Spleen (tissue), 7 donors: ENCODE measurements at regions not wholly inside any gene's neighbourhood (a gene's known extent, or its start where the extent isn't known, plus 50 kb on each side); places are given as distances from the start of the nearest gene placed in this dataset.

Source experiments
- POLR2A ChIP-seq, 3 donors: fragments of 450-650 bp; IDR thresholded peaks; one replicate each; pipeline ENCODE4 v1.5.1; 2017; ENCODE audit warnings: antibody characterized with exemption in 3 of 3, mild to moderate bottlenecking in 1 of 3
- TF ChIP-seq, protein P1 (sequence below), 11 experiments: fragments of 200-600 bp in 7 of 11; fragments of 450-650 bp in 4 of 11; sonication (generic) in 4 of 11; IDR thresholded peaks in 8 of 11; conservative IDR thresholded peaks in 3 of 11; 1 replicate in 7 of 11; 2 replicates in 4 of 11; pipeline versions ENCODE4 v1.4.0 to v1.8.0; 2016 to 2021; ENCODE audit warnings: antibody characterized with exemption in 11 of 11, inconsistent platforms in 4 of 11, mild to moderate bottlenecking in 1 of 11
- donor health status: DM: no; HTN: no; CAD: no; lungs with moderate emphysema.
- donor health status: DM: no; HTN: no; CAD: no.
- donor health status: DM: no; HTN: no; CAD: no.

- TF ChIP-seq, protein P1, sequence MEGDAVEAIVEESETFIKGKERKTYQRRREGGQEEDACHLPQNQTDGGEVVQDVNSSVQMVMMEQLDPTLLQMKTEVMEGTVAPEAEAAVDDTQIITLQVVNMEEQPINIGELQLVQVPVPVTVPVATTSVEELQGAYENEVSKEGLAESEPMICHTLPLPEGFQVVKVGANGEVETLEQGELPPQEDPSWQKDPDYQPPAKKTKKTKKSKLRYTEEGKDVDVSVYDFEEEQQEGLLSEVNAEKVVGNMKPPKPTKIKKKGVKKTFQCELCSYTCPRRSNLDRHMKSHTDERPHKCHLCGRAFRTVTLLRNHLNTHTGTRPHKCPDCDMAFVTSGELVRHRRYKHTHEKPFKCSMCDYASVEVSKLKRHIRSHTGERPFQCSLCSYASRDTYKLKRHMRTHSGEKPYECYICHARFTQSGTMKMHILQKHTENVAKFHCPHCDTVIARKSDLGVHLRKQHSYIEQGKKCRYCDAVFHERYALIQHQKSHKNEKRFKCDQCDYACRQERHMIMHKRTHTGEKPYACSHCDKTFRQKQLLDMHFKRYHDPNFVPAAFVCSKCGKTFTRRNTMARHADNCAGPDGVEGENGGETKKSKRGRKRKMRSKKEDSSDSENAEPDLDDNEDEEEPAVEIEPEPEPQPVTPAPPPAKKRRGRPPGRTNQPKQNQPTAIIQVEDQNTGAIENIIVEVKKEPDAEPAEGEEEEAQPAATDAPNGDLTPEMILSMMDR (IDR thresholded peaks at IDR 0.05 in 8 of 11, conservative IDR thresholded peaks at IDR 0.05 in 3 of 11), result no peak
- TF ChIP-seq POLR2A (IDR thresholded peaks at IDR 0.05), result no peak
Measured at GRCh38 chr18:59963229-59963628, 63.4 kb downstream of the PMAIP1 start.
